MM.1S (cell line): ENCODE measurements at regions not wholly inside any gene's neighbourhood (a gene's known extent, or its start where the extent isn't known, plus 50 kb on each side); places are given as distances from the start of the nearest gene placed in this dataset.
"Not testable (repeated sequence)": the region's sequence is repeated elsewhere in the genome, so short reads cannot be mapped to it uniquely, and the experiment has no call there.

Experiments
- DNase-seq: peaks from one replicate; pipeline ENCODE4 v3.0.0-alpha.2; 2015
- H2AFZ ChIP-seq: fragments of 300-600 bp; sonication (generic); 2 replicates; pipeline ENCODE4 v1.6.0; 2016; ENCODE audit warnings: antibody characterized with exemption, low read length
- H3F3A ChIP-seq: fragments of 300-600 bp; sonication (generic); 2 replicates; pipeline ENCODE4 v1.6.1; 2016; ENCODE audit warnings: mild to moderate bottlenecking, antibody characterized with exemption, low read length, moderate library complexity, mixed read lengths; ENCODE audit not compliant: insufficient read depth
- H3K27ac ChIP-seq: fragments of 300-600 bp; sonication (generic); 2 replicates; pipeline ENCODE4 v1.5.1; 2016; ENCODE audit warnings: mild to moderate bottlenecking, low read length
- H3K27me3 ChIP-seq: fragments of 300-600 bp; sonication (generic); replicated peaks from 2 replicates; pipeline ENCODE4 v1.6.0; 2016; ENCODE audit warnings: low read length; ENCODE audit not compliant: insufficient read depth
- H3K36me3 ChIP-seq: fragments of 300-600 bp; sonication (generic); replicated peaks from 2 replicates; pipeline ENCODE4 v1.6.1; 2016; ENCODE audit warnings: mild to moderate bottlenecking, low read length, mixed read lengths; ENCODE audit not compliant: insufficient read depth
- H3K4me1 ChIP-seq: fragments of 300-600 bp; sonication (generic); 2 replicates; pipeline ENCODE4 v1.6.1; 2016; ENCODE audit warnings: low read length, mixed read lengths
- H3K4me2 ChIP-seq: fragments of 300-600 bp; sonication (generic); 2 replicates; pipeline ENCODE4 v1.6.0; 2016; ENCODE audit warnings: low read depth, low read length
- H3K4me3 ChIP-seq: fragments of 300-600 bp; sonication (generic); 2 replicates; pipeline ENCODE4 v1.5.1; 2016; ENCODE audit warnings: low read length, mixed read lengths
- H3K79me2 ChIP-seq: fragments of 300-600 bp; sonication (generic); 2 replicates; pipeline ENCODE4 v1.6.1; 2016; ENCODE audit warnings: mixed run types, low read length, mixed read lengths
- H3K9ac ChIP-seq: fragments of 300-600 bp; sonication (generic); 2 replicates; pipeline ENCODE4 v1.6.1; 2016; ENCODE audit warnings: low read length, mixed read lengths
- H3K9me2 ChIP-seq: fragments of 300-600 bp; sonication (generic); replicated peaks from 2 replicates; pipeline ENCODE4 v1.6.1; 2016; ENCODE audit warnings: mild to moderate bottlenecking, low read length, mixed read lengths; ENCODE audit not compliant: insufficient read depth
- H3K9me3 ChIP-seq: fragments of 300-600 bp; sonication (generic); replicated peaks from 2 replicates; pipeline ENCODE4 v1.6.1; 2016; ENCODE audit warnings: mild to moderate bottlenecking, low read length, mixed read lengths; ENCODE audit not compliant: insufficient read depth
- H4K20me1 ChIP-seq: fragments of 300-600 bp; sonication (generic); 2 replicates; pipeline ENCODE4 v1.6.1; 2016; ENCODE audit warnings: mild to moderate bottlenecking, low read length, moderate library complexity, mixed read lengths; ENCODE audit not compliant: insufficient read depth

DNA sequence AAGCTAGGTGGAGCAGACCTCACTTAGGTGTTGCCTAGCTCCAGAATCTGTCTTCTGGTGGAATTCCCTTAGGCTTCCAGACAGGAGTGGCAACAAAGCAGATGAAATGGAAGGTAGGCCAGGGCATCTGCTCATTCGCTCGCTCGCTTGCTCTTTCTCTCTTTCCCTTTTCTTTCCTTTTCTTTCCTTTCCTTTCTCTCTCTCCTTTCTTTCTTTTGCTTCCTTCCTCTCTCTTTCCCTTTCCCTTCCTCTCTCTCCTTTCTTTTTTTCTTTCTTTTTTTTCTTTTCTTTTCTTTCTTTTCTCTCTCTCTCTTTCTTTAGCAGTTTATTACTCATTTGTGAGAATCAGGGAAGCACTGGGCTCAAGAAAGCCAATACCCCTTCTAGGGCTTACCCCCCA lies 56.1 kb upstream of the NBPF19 start:
- not testable (repeated sequence) for H4K20me1 ChIP-seq, H3K27ac ChIP-seq, H2AFZ ChIP-seq, H3K4me2 ChIP-seq, H3K79me2 ChIP-seq, H3K9ac ChIP-seq, H3K4me1 ChIP-seq, H3K27me3 ChIP-seq, DNase-seq, H3K4me3 ChIP-seq, H3K9me2 ChIP-seq, H3K9me3 ChIP-seq, H3F3A ChIP-seq, H3K36me3 ChIP-seq

DNA sequence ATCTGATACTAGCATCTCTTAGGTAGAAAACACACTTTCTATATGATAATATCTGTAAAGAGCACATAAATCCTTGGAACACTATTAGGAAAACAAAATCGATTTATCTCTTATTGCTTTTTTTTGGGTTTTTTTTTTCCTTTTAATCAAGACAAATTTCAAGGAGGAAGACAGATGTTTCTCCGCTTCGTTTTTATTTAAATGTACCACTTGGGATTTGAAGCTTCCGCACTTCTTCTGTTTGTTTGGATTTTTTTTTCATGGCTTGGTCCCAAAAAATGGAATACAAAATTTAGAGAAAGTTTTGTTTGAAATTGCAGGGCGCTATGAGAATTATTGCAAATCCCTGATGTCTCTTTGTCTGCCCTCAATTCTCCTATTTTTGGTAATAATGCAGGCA lies 51.7 kb upstream of the NBPF19 start:
- H3K27ac ChIP-seq, H3K9me2 ChIP-seq, H4K20me1 ChIP-seq, H3K27me3 ChIP-seq, H3K36me3 ChIP-seq, H2AFZ ChIP-seq, DNase-seq, H3K4me2 ChIP-seq, H3K4me1 ChIP-seq, H3K9me3 ChIP-seq, H3K9ac ChIP-seq, H3F3A ChIP-seq, H3K4me3 ChIP-seq, H3K79me2 ChIP-seq: not testable (repeated sequence)
